ENCODE measurements at regions not wholly inside any gene's neighbourhood (a gene's known extent, or its start where the extent isn't known, plus 50 kb on each side); places are given as distances from the start of the nearest gene placed in this dataset.

- TF ChIP-seq CTCF (IDR thresholded peaks at IDR 0.05), result no peak
- no peak for TF ChIP-seq POLR2A (IDR thresholded peaks at IDR 0.05)
Measured at GRCh38 chr4:114318309-114318708, 280.3 kb upstream of the UGT8 start.

Measured in body of pancreas (tissue), 4 donors.